Amniotic epithelial cell (primary cell): ENCODE measurements at regions not wholly inside any gene's neighbourhood (a gene's known extent, or its start where the extent isn't known, plus 50 kb on each side); places are given as distances from the start of the nearest gene placed in this dataset.

Source experiments
- DNase-seq: peaks from one replicate; pipeline ENCODE4 v3.0.0-alpha.2; 2010; ENCODE audit warnings: low read depth

- DNase-seq = no peak
Measured at GRCh38 chr4:19888587-19888986, 363.1 kb upstream of the SLIT2 start.

- DNase-seq = peak; percentile 46
Measured at GRCh38 chr4:19883841-19884240, 367.9 kb upstream of the SLIT2 start.

GRCh38 chr4:19880206-19880605 is 371.5 kb upstream of the SLIT2 start:
- peak; percentile 32 for DNase-seq

GRCh38 chr4:19879330-19879729 is 372.4 kb upstream of the SLIT2 start:
- DNase-seq = no peak

GRCh38 chr4:19857991-19858390 is 393.7 kb upstream of the SLIT2 start:
- DNase-seq = no peak

GRCh38 chr4:19857380-19857779 is 394.3 kb upstream of the SLIT2 start:
- DNase-seq = peak; percentile 37

- DNase-seq = peak; percentile 82
Measured at GRCh38 chr4:19850909-19851308, 400.8 kb upstream of the SLIT2 start.

GRCh38 chr4:19844446-19844845 is 407.3 kb upstream of the SLIT2 start:
- DNase-seq = peak; percentile 11

- DNase-seq = no peak
Measured at GRCh38 chr4:19842471-19842870, 409.2 kb upstream of the SLIT2 start.

GRCh38 chr4:19838858-19839257 is 412.8 kb upstream of the SLIT2 start:
- DNase-seq = no peak

- no peak for DNase-seq
Measured at GRCh38 chr4:19835429-19835828, 416.3 kb upstream of the SLIT2 start.

GRCh38 chr4:19832411-19832810 is 419.3 kb upstream of the SLIT2 start:
- no peak for DNase-seq

- DNase-seq = no peak
Measured at GRCh38 chr4:19831644-19832285, 419.9 kb upstream of the SLIT2 start.

GRCh38 chr4:19829101-19829500 is 422.6 kb upstream of the SLIT2 start:
- no peak for DNase-seq

- DNase-seq = no peak
Measured at GRCh38 chr4:19823781-19824180, 427.9 kb upstream of the SLIT2 start.

GRCh38 chr4:19819737-19820136 is 432.0 kb upstream of the SLIT2 start:
- DNase-seq = no peak

GRCh38 chr4:19809989-19810388 is 441.7 kb upstream of the SLIT2 start:
- DNase-seq = peak; percentile 68

GRCh38 chr4:19807505-19807904 is 444.2 kb upstream of the SLIT2 start:
- DNase-seq = peak; percentile 84

- DNase-seq = peak; percentile 18
Measured at GRCh38 chr4:19806865-19807264, 444.8 kb upstream of the SLIT2 start.

GRCh38 chr4:19803406-19803805 is 448.3 kb upstream of the SLIT2 start:
- no peak for DNase-seq

- no peak for DNase-seq
Measured at GRCh38 chr4:19793831-19794230, 457.9 kb upstream of the SLIT2 start.

GRCh38 chr4:19791422-19792123 is 460.1 kb upstream of the SLIT2 start:
- peak; percentile 17 for DNase-seq

- DNase-seq = no peak
Measured at GRCh38 chr4:19786616-19787015, 465.1 kb upstream of the SLIT2 start.

GRCh38 chr4:19783667-19784223 is 468.0 kb upstream of the SLIT2 start:
- no peak for DNase-seq
